HEK293T (cell line): ENCODE measurements at regions not wholly inside any gene's neighbourhood (a gene's known extent, or its start where the extent isn't known, plus 50 kb on each side); places are given as distances from the start of the nearest gene placed in this dataset.

ENCODE experiments used
- CTCF ChIA-PET: fragments of 350-600 bp; formaldehyde crosslinking; extraction: SDS; loops from one replicate; lab custom pipeline; 2021; ENCODE audit warnings: antibody characterized with exemption, inconsistent platforms; lab: Yijun Ruan, JAX
- POLR2A ChIA-PET: fragments of 350-600 bp; formaldehyde crosslinking; extraction: SDS; loops from one replicate; lab custom pipeline; 2020; ENCODE audit warnings: antibody characterized with exemption, inconsistent platforms; lab: Yijun Ruan, JAX
- DNase-seq: peaks from one replicate; pipeline ENCODE4 v3.0.0; 2012; ENCODE audit warnings: mixed read lengths; ENCODE audit errors: extremely low spot score
- ARNT ChIP-seq: fragments of 450-650 bp; IDR thresholded peaks from 2 replicates; pipeline ENCODE4 v1.6.1; 2017; ENCODE audit warnings: mild to moderate bottlenecking
- BHLHE40 ChIP-seq: fragments of 450-650 bp; IDR thresholded peaks from 2 replicates; pipeline ENCODE4 v1.6.1; 2016; ENCODE audit warnings: mild to moderate bottlenecking, moderate library complexity, borderline replicate concordance
- CTBP1 ChIP-seq: fragments of 450-650 bp; IDR thresholded peaks from 2 replicates; pipeline ENCODE4 v1.6.1; 2016; ENCODE audit warnings: borderline replicate concordance
- ELF4 ChIP-seq: fragments of 450-650 bp; IDR thresholded peaks from 2 replicates; pipeline ENCODE4 v1.6.1; 2017; ENCODE audit warnings: antibody characterized with exemption
- FOXA1 ChIP-seq: fragments of 450-650 bp; IDR thresholded peaks from 2 replicates; pipeline ENCODE4 v1.6.1; 2016; ENCODE audit warnings: mild to moderate bottlenecking
- FOXK2 ChIP-seq: fragments of 450-650 bp; IDR thresholded peaks from 2 replicates; pipeline ENCODE4 v1.6.1; 2016; ENCODE audit warnings: mild to moderate bottlenecking
- FOXM1 ChIP-seq: fragments of 450-650 bp; IDR thresholded peaks from 2 replicates; pipeline ENCODE4 v1.6.1; 2017; ENCODE audit warnings: mild to moderate bottlenecking, borderline replicate concordance
- HDGF ChIP-seq: fragments of 450-650 bp; IDR thresholded peaks from 2 replicates; pipeline ENCODE4 v1.6.1; 2017; ENCODE audit warnings: antibody characterized with exemption, borderline replicate concordance
- L3MBTL2 ChIP-seq: fragments of 450-650 bp; conservative IDR thresholded peaks from 2 replicates; pipeline ENCODE4 v1.6.1; 2016; ENCODE audit warnings: mild to moderate bottlenecking
- LEF1 ChIP-seq: fragments of 450-650 bp; IDR thresholded peaks from 2 replicates; pipeline ENCODE4 v1.6.1; 2017; ENCODE audit warnings: mild to moderate bottlenecking, borderline replicate concordance
- NFRKB ChIP-seq: fragments of 450-650 bp; IDR thresholded peaks from 2 replicates; pipeline ENCODE4 v1.6.1; 2016; ENCODE audit warnings: mild to moderate bottlenecking, moderate library complexity
- PKNOX1 ChIP-seq: fragments of 450-650 bp; IDR thresholded peaks from 2 replicates; pipeline ENCODE4 v1.6.1; 2016
- SP1 ChIP-seq: fragments of 450-650 bp; IDR thresholded peaks from 2 replicates; pipeline ENCODE4 v1.6.1; 2017
- SUZ12 ChIP-seq: fragments of 450-650 bp; IDR thresholded peaks from 2 replicates; pipeline ENCODE4 v1.6.1; 2016; ENCODE audit warnings: mild to moderate bottlenecking
- TARDBP ChIP-seq: fragments of 450-650 bp; IDR thresholded peaks from 2 replicates; pipeline ENCODE4 v1.6.1; 2016
- ZNF384 ChIP-seq: fragments of 450-650 bp; IDR thresholded peaks from 2 replicates; pipeline ENCODE4 v1.6.1; 2016

- CTCF ChIA-PET: no interaction called here
- no peak for TF ChIP-seq SUZ12
- POLR2A ChIA-PET: no interaction called here
- no peak for DNase-seq
Observed at GRCh38 chr2:129726216-129726615, 253.2 kb upstream of the RAB6C start.

GRCh38 chr2:129727286-129727685, 252.2 kb upstream of the RAB6C start:
- no peak for TF ChIP-seq HDGF
- no peak for TF ChIP-seq PKNOX1
- no peak for TF ChIP-seq ARNT
- TF ChIP-seq L3MBTL2: no peak
- TF ChIP-seq NFRKB: no peak
- TF ChIP-seq CTBP1: no peak
- no peak for TF ChIP-seq SUZ12
- CTCF ChIA-PET: interaction anchor here (1.1 kb wide), 1 partner anchor 331 kb away, joined by 3 read pairs; no protein-coding TSS in a partner anchor
- DNase-seq: no peak
- POLR2A ChIA-PET: no interaction called here

- no peak for DNase-seq
- TF ChIP-seq LEF1 (no peak), ZNF384 (no peak), BHLHE40 (no peak), FOXK2 (no peak), FOXM1 (no peak), ELF4 (no peak), SUZ12 (no peak), SP1 (no peak), HDGF (no peak)
- POLR2A ChIA-PET: no interaction called here
- CTCF ChIA-PET: interaction anchor here (1.1 kb wide), 1 partner anchor 332 kb away, joined by 3 read pairs; no protein-coding TSS in a partner anchor
Observed at GRCh38 chr2:129728035-129728972, 251.2 kb upstream of the RAB6C start.

GRCh38 chr2:129729011-129729410, 250.5 kb upstream of the RAB6C start:
- ChIA-PET POLR2A (no interaction called here), CTCF (no interaction called here)
- no peak for TF ChIP-seq FOXM1
- TF ChIP-seq TARDBP: no peak
- TF ChIP-seq ELF4: no peak
- no peak for TF ChIP-seq PKNOX1
- TF ChIP-seq NFRKB: no peak
- DNase-seq: no peak

- ChIA-PET CTCF (no interaction called here), POLR2A (no interaction called here)
- TF ChIP-seq HDGF (no peak), SUZ12 (no peak), L3MBTL2 (no peak), BHLHE40 (no peak), PKNOX1 (no peak), FOXM1 (no peak), CTBP1 (no peak), FOXK2 (no peak), ZNF384 (no peak), FOXA1 (no peak), LEF1 (no peak), SP1 (no peak), ELF4 (no peak), NFRKB (no peak), TARDBP (no peak), ARNT (no peak)
- DNase-seq: no peak
Observed at GRCh38 chr2:129729646-129730045, 249.8 kb upstream of the RAB6C start.

- ChIA-PET POLR2A (no interaction called here), CTCF (no interaction called here)
- no peak for TF ChIP-seq TARDBP
- no peak for TF ChIP-seq L3MBTL2
- no peak for TF ChIP-seq NFRKB
- no peak for TF ChIP-seq ZNF384
- no peak for TF ChIP-seq PKNOX1
- TF ChIP-seq SUZ12: no peak
- TF ChIP-seq BHLHE40: no peak
- no peak for TF ChIP-seq FOXK2
- no peak for TF ChIP-seq FOXA1
- DNase-seq: no peak
Observed at GRCh38 chr2:129730979-129731378, 248.5 kb upstream of the RAB6C start.
